ENCODE measurements at regions not wholly inside any gene's neighbourhood (a gene's known extent, or its start where the extent isn't known, plus 50 kb on each side); places are given as distances from the start of the nearest gene placed in this dataset.

DNA sequence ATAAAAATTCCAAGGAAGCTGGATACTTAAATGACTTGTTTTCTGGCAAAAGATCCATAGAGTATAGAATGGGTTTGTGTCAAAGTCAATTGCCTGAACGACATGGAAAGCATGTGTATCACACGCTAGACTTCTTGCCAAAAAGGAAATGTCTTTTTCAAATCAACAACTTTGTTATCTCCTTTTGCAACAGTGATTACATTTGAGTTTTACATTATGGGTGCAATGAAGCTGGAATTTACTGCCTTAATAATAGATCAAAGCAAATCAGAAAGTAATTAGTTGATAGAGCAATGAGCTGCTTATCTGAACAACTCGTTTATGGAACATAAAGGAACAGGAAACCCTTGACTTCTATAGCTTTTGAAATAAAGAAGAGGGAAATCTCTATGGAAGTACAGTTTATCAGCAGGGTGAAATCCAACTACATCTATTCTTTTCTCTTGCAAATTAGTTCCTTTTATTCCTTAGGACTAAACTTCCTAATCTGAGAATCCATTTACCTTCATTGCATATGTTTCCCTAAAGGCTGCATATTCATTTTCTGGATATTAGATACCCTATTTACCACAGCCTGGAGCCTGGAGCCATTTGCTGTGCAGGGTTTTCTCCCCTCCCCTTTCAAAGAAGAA lies 415.1 kb upstream of the NECTIN3 start:
- TF ChIP-seq RAD21 (IDR thresholded peaks at IDR 0.05; ENCODE audit: low read depth): no peak
- no peak for TF ChIP-seq TAF1 (IDR thresholded peaks at IDR 0.05; ENCODE audit: low read depth)
- no peak for TF ChIP-seq EP300 (IDR thresholded peaks at IDR 0.05; ENCODE audit: borderline replicate concordance)
- TF ChIP-seq ZBTB7A (IDR thresholded peaks at IDR 0.05; ENCODE audit: low read depth): no peak
- TF ChIP-seq REST (IDR thresholded peaks at IDR 0.05; ENCODE audit: low read depth): no peak
- TF ChIP-seq, protein P1, sequence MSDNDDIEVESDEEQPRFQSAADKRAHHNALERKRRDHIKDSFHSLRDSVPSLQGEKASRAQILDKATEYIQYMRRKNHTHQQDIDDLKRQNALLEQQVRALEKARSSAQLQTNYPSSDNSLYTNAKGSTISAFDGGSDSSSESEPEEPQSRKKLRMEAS (IDR thresholded peaks at IDR 0.05): no peak
- TF ChIP-seq TCF12 (IDR thresholded peaks at IDR 0.05; ENCODE audit: low read depth): no peak
- no peak for TF ChIP-seq USF1 (IDR thresholded peaks at IDR 0.05)
- TF ChIP-seq YY1 (IDR thresholded peaks at IDR 0.05; ENCODE audit: low read depth): no peak
- no peak for TF ChIP-seq NFIC (IDR thresholded peaks at IDR 0.05)
- no peak for TF ChIP-seq CEBPB (IDR thresholded peaks at IDR 0.05)
- no peak for TF ChIP-seq CREB1 (IDR thresholded peaks at IDR 0.05; ENCODE audit: low read depth)

All from Ishikawa (cell line).